ENCODE measurements at regions not wholly inside any gene's neighbourhood (a gene's known extent, or its start where the extent isn't known, plus 50 kb on each side); places are given as distances from the start of the nearest gene placed in this dataset.

DNA sequence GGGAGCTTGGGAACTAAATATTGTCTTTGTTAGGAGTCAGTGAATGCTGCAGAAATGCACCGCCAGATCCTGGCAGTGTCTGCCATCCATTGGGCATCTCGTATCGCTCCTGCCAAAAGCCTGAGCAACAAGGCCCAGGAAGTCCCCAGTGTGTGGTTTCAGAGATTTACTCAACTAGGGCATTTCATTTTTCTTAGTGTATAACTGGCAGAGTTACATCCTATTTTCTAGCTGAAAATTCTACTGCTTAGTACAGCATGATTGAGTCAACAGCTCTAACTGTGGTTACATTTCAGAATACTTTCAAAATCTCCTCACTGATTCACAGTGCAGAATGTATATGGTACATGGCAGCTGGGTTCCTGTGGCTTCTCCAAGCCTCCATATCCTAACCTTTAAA lies 95.8 kb upstream of the CREB5 start:
- no peaks in the 10 kb centered on the region for H4K20me1 ChIP-seq (ENCODE audit: insufficient read depth, low read length)
- no peak for TF ChIP-seq MAFK (IDR thresholded peaks at IDR 0.05; ENCODE audit: low read depth, low read length)
- TF ChIP-seq CEBPB (IDR thresholded peaks at IDR 0.05; ENCODE audit: low read depth, low read length) = peak; percentile 19; the same call in 1 of the 2 replicates
- TF ChIP-seq MXI1 (IDR thresholded peaks at IDR 0.05; ENCODE audit: borderline replicate concordance, low read depth, low read length) = no peak
- no peak for TF ChIP-seq POLR2A (IDR thresholded peaks at IDR 0.05; ENCODE audit: low read depth, low read length)
- TF ChIP-seq RCOR1 (IDR thresholded peaks at IDR 0.05; ENCODE audit: insufficient replicate concordance, low read length) = no peak
- no peak for TF ChIP-seq CHD1 (IDR thresholded peaks at IDR 0.05; ENCODE audit: low read depth, low read length)
- no peak overlapping the region for H3K23ac ChIP-seq (ENCODE audit: low read depth, low read length)
- no peak overlapping the region for H2BK20ac ChIP-seq (ENCODE audit: low read depth, low read length)
- ChIA-PET CTCF (no interaction called here), POLR2A (ENCODE audit: unreplicated experiment) (no interaction called here)
- peaks cover 10% of the 10 kb centered on the region; the same call in 1 of the 2 replicates for H3K27me3 ChIP-seq (ENCODE audit: control insufficient read depth, insufficient read depth, low read length)
- H4K5ac ChIP-seq (ENCODE audit: low read depth, low read length) = no peak overlapping the region
- H3K56ac ChIP-seq (ENCODE audit: extremely low read depth, insufficient read depth, low read length) = no peak overlapping the region
- H3K4ac ChIP-seq (ENCODE audit: low read depth, low read length) = no peak overlapping the region
- in situ Hi-C loops (cut with MboI; ENCODE audit: low sequenced_read_pairs) = no loop called here
- no peak overlapping the region for H2BK15ac ChIP-seq (ENCODE audit: low read depth, low read length)
- H3K4me2 ChIP-seq (ENCODE audit: low read depth, low read length) = no peak overlapping the region; the same call in 1 of the 2 replicates
- DNase-seq (peak; percentile 86), ATAC-seq (ENCODE audit: low read depth) (peak; percentile 94)
- H3K14ac ChIP-seq (replicated peaks; ENCODE audit: low read depth, low read length) = no peak overlapping the region
- peaks cover 7% of the 10 kb centered on the region for H3K4me1 ChIP-seq (ENCODE audit: control insufficient read depth, insufficient read depth, low read length)
- no peaks in the 10 kb centered on the region for H3K9me3 ChIP-seq (ENCODE audit: control insufficient read depth, insufficient read depth, low read length)
- BruUV-seq (replicated peaks) = no TSS peak
- peak overlapping the region; percentile 22; the same call in 1 of the 2 replicates for H3K27ac ChIP-seq (ENCODE audit: insufficient read depth, low read length)
- H2AFZ ChIP-seq (replicated peaks; ENCODE audit: low read length, poor library complexity) = no peak overlapping the region
- WGBS, 2 experiments (ENCODE audit: extremely low coverage in 2 of 2, insufficient read length in 1 of 2) = no CpG with 5 or more reads among the region's 3 CpGs
- no peaks in the 10 kb centered on the region for H3K36me3 ChIP-seq (ENCODE audit: control insufficient read depth, insufficient read depth, low read length)
- H2BK5ac ChIP-seq (ENCODE audit: low read depth, low read length, poor library complexity, severe bottlenecking) = peak overlapping the region; percentile 49
- H2AK5ac ChIP-seq (ENCODE audit: low read depth, low read length) = no peak overlapping the region
- H3K79me1 ChIP-seq (ENCODE audit: low read depth in 1 of 2, low read length in 2 of 2) = no peaks in the 10 kb centered on the region
- no peak overlapping the region; a peak in 1 of 4 replicates for H4K8ac ChIP-seq (ENCODE audit: low read depth in 2 of 2, low read length in 2 of 2)
- H2BK120ac ChIP-seq (ENCODE audit: low read depth, low read length) = no peak overlapping the region
- intact Hi-C loops (cut with micrococcal nuclease) = no loop called here
- H3K9me1 ChIP-seq (ENCODE audit: insufficient read depth, low read length) = no peaks in the 10 kb centered on the region
- no peak overlapping the region for H2AK9ac ChIP-seq (replicated peaks; ENCODE audit: low read depth, low read length, poor library complexity)
- H3K4me3 ChIP-seq (ENCODE audit: insufficient read depth, low read depth, low read length) = no peak overlapping the region
- dilution Hi-C loops (cut with HindIII; ENCODE audit: low sequenced_read_pairs, unreplicated experiment) = no loop called here
- H3K18ac ChIP-seq (ENCODE audit: low read depth, low read length) = no peak overlapping the region
- H4K91ac ChIP-seq (ENCODE audit: insufficient read depth, low read depth, low read length) = no peak overlapping the region
- H3K9ac ChIP-seq (ENCODE audit: low read depth, low read length) = no peak overlapping the region

Measured in IMR-90 (cell line).